ENCODE measurements at regions not wholly inside any gene's neighbourhood (a gene's known extent, or its start where the extent isn't known, plus 50 kb on each side); places are given as distances from the start of the nearest gene placed in this dataset.

- no peak overlapping the region for H4K91ac ChIP-seq (ENCODE audit: low read length)
- H3K4me3 ChIP-seq (ENCODE audit: insufficient read depth in 1 of 2, low read depth in 1 of 2, low read length in 2 of 2): no peak overlapping the region
- no peak overlapping the region for H2AFZ ChIP-seq (ENCODE audit: low read depth, low read length)
- no peaks in the 10 kb centered on the region for H3K27me3 ChIP-seq (ENCODE audit: control insufficient read depth in 1 of 2, insufficient read depth in 1 of 2, low read length in 2 of 2)
- H3K36me3 ChIP-seq (ENCODE audit: control insufficient read depth in 1 of 2, insufficient read depth in 2 of 2, low read depth in 1 of 2, low read length in 2 of 2): no peaks in the 10 kb centered on the region
- H3K4me1 ChIP-seq (ENCODE audit: control insufficient read depth, insufficient read depth, low read depth, low read length): no peaks in the 10 kb centered on the region
- H2BK5ac ChIP-seq (ENCODE audit: low read depth, low read length, poor library complexity, severe bottlenecking): no peak overlapping the region
- H3K9me3 ChIP-seq (ENCODE audit: control insufficient read depth, low read length): peaks cover 5% of the 10 kb centered on the region
- H3K27ac ChIP-seq (ENCODE audit: low read length, poor library complexity, severe bottlenecking): no peak overlapping the region
- WGBS: 45% methylated on average over 1 of the region's 1 CpG
- H3K79me1 ChIP-seq (replicated peaks; ENCODE audit: low read length, poor library complexity, severe bottlenecking): no peaks in the 10 kb centered on the region
- H3K4ac ChIP-seq (ENCODE audit: low read depth in 1 of 2, low read length in 2 of 2): no peak overlapping the region
- H2BK120ac ChIP-seq (ENCODE audit: low read depth, low read length): no peak overlapping the region
- no peak overlapping the region for H2BK15ac ChIP-seq (ENCODE audit: low read depth, poor library complexity, severe bottlenecking)
- H4K8ac ChIP-seq (ENCODE audit: low read length): no peak overlapping the region
- H3K23ac ChIP-seq (ENCODE audit: low read length in 2 of 2): no peak overlapping the region
- no peak overlapping the region for H3K4me2 ChIP-seq (ENCODE audit: low read length, poor library complexity, severe bottlenecking)
- H2BK12ac ChIP-seq (ENCODE audit: low read length in 2 of 2): no peak overlapping the region
- DNase-seq: no peak
- H2AK5ac ChIP-seq (ENCODE audit: low read length, severe bottlenecking): no peak overlapping the region
- H3K9ac ChIP-seq (ENCODE audit: low read length): no peak overlapping the region
- no peak overlapping the region for H3K14ac ChIP-seq (ENCODE audit: low read length in 2 of 2)
- no peak overlapping the region for H3K18ac ChIP-seq (ENCODE audit: low read depth in 1 of 2, low read length in 2 of 2)
These were observed 647.1 kb upstream of the KLF4 start for GRCh38 chr9:108136656-108137055.

GRCh38 chr9:108134486-108135128, 645.0 kb upstream of the KLF4 start:
- no peak overlapping the region for H2BK12ac ChIP-seq (ENCODE audit: low read length in 2 of 2)
- H4K8ac ChIP-seq (ENCODE audit: low read length): no peak overlapping the region
- no peaks in the 10 kb centered on the region for H3K79me1 ChIP-seq (replicated peaks; ENCODE audit: low read length, poor library complexity, severe bottlenecking)

GRCh38 chr9:108133680-108134079, 644.1 kb upstream of the KLF4 start:
- Histone ChIP-seq H3K4me2 (ENCODE audit: low read length, poor library complexity, severe bottlenecking) (no peak overlapping the region), H3K79me1 (replicated peaks; ENCODE audit: low read length, poor library complexity, severe bottlenecking) (no peaks in the 10 kb centered on the region), H4K8ac (ENCODE audit: low read length) (no peak overlapping the region), H3K9me3 (ENCODE audit: control insufficient read depth, low read length) (peaks cover 5% of the 10 kb centered on the region), H2AK5ac (ENCODE audit: low read length, severe bottlenecking) (no peak overlapping the region), H3K27ac (ENCODE audit: low read length, poor library complexity, severe bottlenecking) (no peak overlapping the region), H3K36me3 (ENCODE audit: control insufficient read depth in 1 of 2, insufficient read depth in 2 of 2, low read depth in 1 of 2, low read length in 2 of 2) (no peaks in the 10 kb centered on the region), H3K27me3 (ENCODE audit: control insufficient read depth in 1 of 2, insufficient read depth in 1 of 2, low read length in 2 of 2) (no peaks in the 10 kb centered on the region), H4K91ac (ENCODE audit: low read length) (no peak overlapping the region), H3K4ac (ENCODE audit: low read depth in 1 of 2, low read length in 2 of 2) (no peak overlapping the region), H2BK15ac (ENCODE audit: low read depth, poor library complexity, severe bottlenecking) (no peak overlapping the region), H3K4me1 (ENCODE audit: control insufficient read depth, insufficient read depth, low read depth, low read length) (no peaks in the 10 kb centered on the region), H2BK120ac (ENCODE audit: low read depth, low read length) (no peak overlapping the region), H2AFZ (ENCODE audit: low read depth, low read length) (no peak overlapping the region), H3K14ac (ENCODE audit: low read length in 2 of 2) (no peak overlapping the region), H3K23ac (ENCODE audit: low read length in 2 of 2) (no peak overlapping the region), H2BK12ac (ENCODE audit: low read length in 2 of 2) (no peak overlapping the region), H3K4me3 (ENCODE audit: insufficient read depth in 1 of 2, low read depth in 1 of 2, low read length in 2 of 2) (no peak overlapping the region), H3K18ac (ENCODE audit: low read depth in 1 of 2, low read length in 2 of 2) (no peak overlapping the region), H3K9ac (ENCODE audit: low read length) (no peak overlapping the region), H2BK5ac (ENCODE audit: low read depth, low read length, poor library complexity, severe bottlenecking) (no peak overlapping the region)
- DNase-seq: no peak
- 95% methylated on average over 2 of the region's 3 CpGs for WGBS

More at GRCh38 chr9:108134486-108135128, 645.0 kb upstream of the KLF4 start:
- Histone ChIP-seq H3K4ac (ENCODE audit: low read depth in 1 of 2, low read length in 2 of 2) (no peak overlapping the region), H3K14ac (ENCODE audit: low read length in 2 of 2) (no peak overlapping the region), H2BK5ac (ENCODE audit: low read depth, low read length, poor library complexity, severe bottlenecking) (no peak overlapping the region), H2AK5ac (ENCODE audit: low read length, severe bottlenecking) (no peak overlapping the region), H3K4me2 (ENCODE audit: low read length, poor library complexity, severe bottlenecking) (no peak overlapping the region), H3K27me3 (ENCODE audit: control insufficient read depth in 1 of 2, insufficient read depth in 1 of 2, low read length in 2 of 2) (no peaks in the 10 kb centered on the region), H4K91ac (ENCODE audit: low read length) (no peak overlapping the region), H3K27ac (ENCODE audit: low read length, poor library complexity, severe bottlenecking) (no peak overlapping the region), H3K23ac (ENCODE audit: low read length in 2 of 2) (no peak overlapping the region), H3K4me1 (ENCODE audit: control insufficient read depth, insufficient read depth, low read depth, low read length) (no peaks in the 10 kb centered on the region), H3K4me3 (ENCODE audit: insufficient read depth in 1 of 2, low read depth in 1 of 2, low read length in 2 of 2) (no peak overlapping the region), H3K18ac (ENCODE audit: low read depth in 1 of 2, low read length in 2 of 2) (no peak overlapping the region), H3K36me3 (ENCODE audit: control insufficient read depth in 1 of 2, insufficient read depth in 2 of 2, low read depth in 1 of 2, low read length in 2 of 2) (no peaks in the 10 kb centered on the region), H2AFZ (ENCODE audit: low read depth, low read length) (no peak overlapping the region), H2BK120ac (ENCODE audit: low read depth, low read length) (no peak overlapping the region), H2BK15ac (ENCODE audit: low read depth, poor library complexity, severe bottlenecking) (no peak overlapping the region), H3K9ac (ENCODE audit: low read length) (no peak overlapping the region), H3K9me3 (ENCODE audit: control insufficient read depth, low read length) (peaks cover 5% of the 10 kb centered on the region)
- no peak for DNase-seq
- WGBS: 89% methylated on average over 1 of the region's 4 CpGs

GRCh38 chr9:108133101-108133500, 643.5 kb upstream of the KLF4 start:
- Histone ChIP-seq H2BK5ac (ENCODE audit: low read depth, low read length, poor library complexity, severe bottlenecking) (no peak overlapping the region), H2BK12ac (ENCODE audit: low read length in 2 of 2) (no peak overlapping the region), H3K36me3 (ENCODE audit: control insufficient read depth in 1 of 2, insufficient read depth in 2 of 2, low read depth in 1 of 2, low read length in 2 of 2) (no peaks in the 10 kb centered on the region), H3K27me3 (ENCODE audit: control insufficient read depth in 1 of 2, insufficient read depth in 1 of 2, low read length in 2 of 2) (no peaks in the 10 kb centered on the region), H3K9me3 (ENCODE audit: control insufficient read depth, low read length) (peaks cover 5% of the 10 kb centered on the region), H2AFZ (ENCODE audit: low read depth, low read length) (no peak overlapping the region), H3K4me1 (ENCODE audit: control insufficient read depth, insufficient read depth, low read depth, low read length) (no peaks in the 10 kb centered on the region), H3K9ac (ENCODE audit: low read length) (no peak overlapping the region), H3K18ac (ENCODE audit: low read depth in 1 of 2, low read length in 2 of 2) (no peak overlapping the region), H3K23ac (ENCODE audit: low read length in 2 of 2) (no peak overlapping the region), H3K14ac (ENCODE audit: low read length in 2 of 2) (no peak overlapping the region), H3K79me1 (replicated peaks; ENCODE audit: low read length, poor library complexity, severe bottlenecking) (no peaks in the 10 kb centered on the region), H3K4me2 (ENCODE audit: low read length, poor library complexity, severe bottlenecking) (no peak overlapping the region), H2BK120ac (ENCODE audit: low read depth, low read length) (no peak overlapping the region), H4K8ac (ENCODE audit: low read length) (no peak overlapping the region), H3K4ac (ENCODE audit: low read depth in 1 of 2, low read length in 2 of 2) (no peak overlapping the region), H4K91ac (ENCODE audit: low read length) (no peak overlapping the region), H2AK5ac (ENCODE audit: low read length, severe bottlenecking) (no peak overlapping the region), H2BK15ac (ENCODE audit: low read depth, poor library complexity, severe bottlenecking) (no peak overlapping the region), H3K27ac (ENCODE audit: low read length, poor library complexity, severe bottlenecking) (no peak overlapping the region), H3K4me3 (ENCODE audit: insufficient read depth in 1 of 2, low read depth in 1 of 2, low read length in 2 of 2) (no peak overlapping the region)
- no peak for DNase-seq
